ENCODE measurements at regions not wholly inside any gene's neighbourhood (a gene's known extent, or its start where the extent isn't known, plus 50 kb on each side); places are given as distances from the start of the nearest gene placed in this dataset.

- H3K36me3 ChIP-seq (ENCODE audit: control insufficient read depth in 2 of 2, insufficient read depth in 2 of 2, low read length in 1 of 2): no peaks in the 10 kb centered on the region
- no peak overlapping the region for H2AFZ ChIP-seq (ENCODE audit: control insufficient read depth, low read depth, low read length)
- FAIRE-seq (no peak), DNase-seq (ENCODE audit: low read depth, low spot score) (no peak), ATAC-seq (no peak)
- in situ Hi-C loops (cut with MboI): no loop called here
- no peaks in the 10 kb centered on the region for H3K4me1 ChIP-seq (ENCODE audit: control insufficient read depth, insufficient read depth, low read length)
- H3K27ac ChIP-seq (ENCODE audit: control insufficient read depth, insufficient read depth): no peak overlapping the region
- no peaks in the 10 kb centered on the region for H4K20me1 ChIP-seq (ENCODE audit: control insufficient read depth, insufficient read depth)
- RAD21 ChIA-PET (ENCODE audit: unreplicated experiment): no interaction called here
- H3K27me3 ChIP-seq (replicated peaks in 1 of 2; ENCODE audit: control insufficient read depth in 2 of 2, insufficient read depth in 2 of 2, low read length in 1 of 2): no peaks in the 10 kb centered on the region
- SMC1A ChIA-PET (ENCODE audit: uncharacterized antibody, unreplicated experiment): no interaction called here
- no peak overlapping the region for H3K9ac ChIP-seq (ENCODE audit: control insufficient read depth, insufficient read depth, low read length)
- H3K4me3 ChIP-seq: no peak overlapping the region
- no peak overlapping the region for H3K4me2 ChIP-seq (ENCODE audit: control insufficient read depth, insufficient read depth)
- CTCF ChIA-PET: no interaction called here
- no peaks in the 10 kb centered on the region for H3K9me3 ChIP-seq (replicated peaks; ENCODE audit: control insufficient read depth, insufficient read depth, low read length)
- TF ChIP-seq GABPA (IDR thresholded peaks at IDR 0.05; ENCODE audit: low read depth) (no peak), NR2C1 (IDR thresholded peaks at IDR 0.05) (no peak), KDM1A (IDR thresholded peaks at IDR 0.05; ENCODE audit: borderline replicate concordance) (no peak)
- no TSS peak for BruUV-seq (replicated peaks)
- intact Hi-C loops (cut with micrococcal nuclease; ENCODE audit: unreplicated experiment): no loop called here
- no peaks in the 10 kb centered on the region for H3K79me2 ChIP-seq (ENCODE audit: control insufficient read depth, insufficient read depth, low read length)
- POLR2A ChIA-PET: no interaction called here
These were observed 239.2 kb downstream of the DKK2 start for GRCh38 chr4:106796876-106797275.

GRCh38 chr4:106795326-106795725 is 240.8 kb downstream of the DKK2 start:
- 0% methylated on average over 1 of the region's 1 CpG for WGBS (ENCODE audit: insufficient coverage, insufficient replicate concordance, low lambda C conversion rate, missing lambda C conversion rate)
- no peak for DNase-seq (ENCODE audit: low read depth, low spot score)
- no peak overlapping the region for H3K4me2 ChIP-seq (ENCODE audit: control insufficient read depth, insufficient read depth)
- no peak overlapping the region for H3K9ac ChIP-seq (ENCODE audit: control insufficient read depth, insufficient read depth, low read length)
- H3K27me3 ChIP-seq (replicated peaks in 1 of 2; ENCODE audit: control insufficient read depth in 2 of 2, insufficient read depth in 2 of 2, low read length in 1 of 2): no peaks in the 10 kb centered on the region
- no TSS peak for BruUV-seq (replicated peaks)
- ChIA-PET POLR2A (no interaction called here), RAD21 (ENCODE audit: unreplicated experiment) (no interaction called here), SMC1A (ENCODE audit: uncharacterized antibody, unreplicated experiment) (no interaction called here), CTCF (no interaction called here)
- H2AFZ ChIP-seq (ENCODE audit: control insufficient read depth, low read depth, low read length): no peak overlapping the region
- no peaks in the 10 kb centered on the region for H4K20me1 ChIP-seq (ENCODE audit: control insufficient read depth, insufficient read depth)
- no peaks in the 10 kb centered on the region for H3K36me3 ChIP-seq (ENCODE audit: control insufficient read depth in 2 of 2, insufficient read depth in 2 of 2, low read length in 1 of 2)
- in situ Hi-C loops (cut with MboI) (no loop called here), intact Hi-C loops (cut with micrococcal nuclease; ENCODE audit: unreplicated experiment) (no loop called here)
- FAIRE-seq: no peak
- no peaks in the 10 kb centered on the region for H3K4me1 ChIP-seq (ENCODE audit: control insufficient read depth, insufficient read depth, low read length)
- H3K4me3 ChIP-seq: no peak overlapping the region
- no peak overlapping the region for H3K27ac ChIP-seq (ENCODE audit: control insufficient read depth, insufficient read depth)
- H3K79me2 ChIP-seq (ENCODE audit: control insufficient read depth, insufficient read depth, low read length): no peaks in the 10 kb centered on the region
- no peak for ATAC-seq
- H3K9me3 ChIP-seq (replicated peaks; ENCODE audit: control insufficient read depth, insufficient read depth, low read length): no peaks in the 10 kb centered on the region
- TF ChIP-seq JUNB (IDR thresholded peaks at IDR 0.05) (no peak), SKIL (IDR thresholded peaks at IDR 0.05; ENCODE audit: low read depth, poor library complexity, severe bottlenecking) (no peak), E2F8 (IDR thresholded peaks at IDR 0.05; ENCODE audit: low read depth, partially characterized antibody) (no peak), KDM1A (IDR thresholded peaks at IDR 0.05; ENCODE audit: borderline replicate concordance) (no peak), CHD1 (IDR thresholded peaks at IDR 0.05; ENCODE audit: low read depth, low read length) (no peak), ZBTB33 (IDR thresholded peaks at IDR 0.05) (no peak)
